ENCODE measurements at regions not wholly inside any gene's neighbourhood (a gene's known extent, or its start where the extent isn't known, plus 50 kb on each side); places are given as distances from the start of the nearest gene placed in this dataset.

GRCh38 chr11:91404344-91404743, 820.3 kb upstream of the FAT3 start:
- DNase-seq (ENCODE audit: low read depth, low spot score) (no peak), ATAC-seq (no peak)
- TF ChIP-seq SIN3A (IDR thresholded peaks at IDR 0.05; ENCODE audit: borderline replicate concordance, insufficient read depth, low read depth, low read length), result no peak
- no peak for TF ChIP-seq REST (IDR thresholded peaks at IDR 0.05; ENCODE audit: insufficient read depth in 1 of 2, low read depth in 2 of 2, low read length in 1 of 2)
- TF ChIP-seq POLR2AphosphoS5 (IDR thresholded peaks at IDR 0.05; ENCODE audit: low read depth, low read length), result no peak
- no peak for TF ChIP-seq CTCF (IDR thresholded peaks at IDR 0.05)
- no peak for TF ChIP-seq TCF7L2 (IDR thresholded peaks at IDR 0.05; ENCODE audit: low read depth, low read length)
- BruUV-seq (replicated peaks), result no TSS peak
- Histone ChIP-seq H3K27ac (ENCODE audit: low read length) (no peak overlapping the region), H3K36me3 (ENCODE audit: control insufficient read depth, insufficient read depth, low read length) (no peaks in the 10 kb centered on the region), H3K9me3 (ENCODE audit: control insufficient read depth, insufficient read depth, low read depth, low read length) (no peaks in the 10 kb centered on the region), H3K4me3 (ENCODE audit: low read depth in 2 of 2, low read length in 2 of 2) (no peak overlapping the region), H3K27me3 (ENCODE audit: control insufficient read depth, insufficient read depth, low read length) (no peaks in the 10 kb centered on the region), H3K4me1 (ENCODE audit: control insufficient read depth, insufficient read depth, low read length) (no peaks in the 10 kb centered on the region)
- intact Hi-C loops (cut with micrococcal nuclease; ENCODE audit: unreplicated experiment) (no loop called here), in situ Hi-C loops (cut with HindIII; ENCODE audit: low pct_unique_long_range_greater_than_20kb, low sequenced_read_pairs) (no loop called here)
- POLR2A ChIA-PET, result interaction anchor here (0.6 kb wide), 1 partner anchor 251 kb away, joined by 4 read pairs; no protein-coding TSS in a partner anchor
- CTCF ChIA-PET, result no interaction called here

GRCh38 chr11:91397134-91397468, 827.5 kb upstream of the FAT3 start:
- POLR2A ChIA-PET, result no interaction called here
- BruUV-seq (replicated peaks), result no TSS peak
- Histone ChIP-seq H3K4me3 (ENCODE audit: low read depth in 2 of 2, low read length in 2 of 2) (no peak overlapping the region), H3K4me1 (ENCODE audit: control insufficient read depth, insufficient read depth, low read length) (no peaks in the 10 kb centered on the region), H3K27me3 (ENCODE audit: control insufficient read depth, insufficient read depth, low read length) (no peaks in the 10 kb centered on the region), H3K9me3 (ENCODE audit: control insufficient read depth, insufficient read depth, low read depth, low read length) (no peaks in the 10 kb centered on the region), H3K27ac (ENCODE audit: low read length) (no peak overlapping the region), H3K36me3 (ENCODE audit: control insufficient read depth, insufficient read depth, low read length) (no peaks in the 10 kb centered on the region)
- in situ Hi-C loops (cut with HindIII; ENCODE audit: low pct_unique_long_range_greater_than_20kb, low sequenced_read_pairs) (no loop called here), intact Hi-C loops (cut with micrococcal nuclease; ENCODE audit: unreplicated experiment) (no loop called here)
- CTCF ChIA-PET, result no interaction called here
- ATAC-seq (no peak), DNase-seq (ENCODE audit: low read depth, low spot score) (no peak)
- TF ChIP-seq TCF7L2 (IDR thresholded peaks at IDR 0.05; ENCODE audit: low read depth, low read length) (no peak), POLR2AphosphoS5 (IDR thresholded peaks at IDR 0.05; ENCODE audit: low read depth, low read length) (no peak), REST (IDR thresholded peaks at IDR 0.05; ENCODE audit: insufficient read depth in 1 of 2, low read depth in 2 of 2, low read length in 1 of 2) (no peak), SIN3A (IDR thresholded peaks at IDR 0.05; ENCODE audit: borderline replicate concordance, insufficient read depth, low read depth, low read length) (no peak), CTCF (IDR thresholded peaks at IDR 0.05) (no peak)
